ENCODE measurements at regions not wholly inside any gene's neighbourhood (a gene's known extent, or its start where the extent isn't known, plus 50 kb on each side); places are given as distances from the start of the nearest gene placed in this dataset.

- H3K4me1 ChIP-seq (ENCODE audit: insufficient read depth, low read length): no peaks in the 10 kb centered on the region
- H3K27me3 ChIP-seq (ENCODE audit: insufficient read depth, low read length): no peaks in the 10 kb centered on the region
- H3K36me3 ChIP-seq (ENCODE audit: insufficient read depth, low read length): no peaks in the 10 kb centered on the region
These were observed 222.7 kb upstream of the SOX5 start for GRCh38 chr12:24172031-24172772.

DNA sequence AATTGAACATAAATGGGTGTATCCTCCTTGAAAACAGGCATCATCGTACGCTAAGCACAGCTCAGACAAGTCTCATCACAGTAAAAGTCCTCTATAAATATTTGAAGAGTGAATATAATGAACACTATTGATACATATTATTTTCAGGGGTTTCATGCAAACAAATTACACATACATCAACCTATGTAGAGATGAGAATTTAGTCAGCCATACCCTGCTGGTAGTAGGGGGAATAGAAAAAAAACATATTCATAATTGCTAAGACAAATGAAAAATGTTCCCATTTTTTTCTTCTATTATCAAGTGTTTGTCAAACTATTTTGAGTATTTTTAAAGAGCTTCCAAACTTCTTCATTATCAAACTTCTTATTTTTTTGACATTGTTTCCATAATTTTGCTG is 205.6 kb upstream of the SOX5 start:
- no peaks in the 10 kb centered on the region for H3K9me3 ChIP-seq (ENCODE audit: low read length)
- H2AFZ ChIP-seq (ENCODE audit: low read depth, low read length): no peak overlapping the region
- peaks cover 4% of the 10 kb centered on the region for H3K4me1 ChIP-seq (ENCODE audit: insufficient read depth, low read length)
- H3K27me3 ChIP-seq (ENCODE audit: insufficient read depth, low read length): no peaks in the 10 kb centered on the region
- H3K36me3 ChIP-seq (ENCODE audit: insufficient read depth, low read length): no peaks in the 10 kb centered on the region
- no peak overlapping the region for H3K4me3 ChIP-seq (ENCODE audit: low read length)

More at GRCh38 chr12:24172031-24172772, 222.7 kb upstream of the SOX5 start:
- no peak overlapping the region for H2AFZ ChIP-seq (ENCODE audit: low read depth, low read length)
- no peaks in the 10 kb centered on the region for H3K9me3 ChIP-seq (ENCODE audit: low read length)
- no peak overlapping the region for H3K4me3 ChIP-seq (ENCODE audit: low read length)

DNA sequence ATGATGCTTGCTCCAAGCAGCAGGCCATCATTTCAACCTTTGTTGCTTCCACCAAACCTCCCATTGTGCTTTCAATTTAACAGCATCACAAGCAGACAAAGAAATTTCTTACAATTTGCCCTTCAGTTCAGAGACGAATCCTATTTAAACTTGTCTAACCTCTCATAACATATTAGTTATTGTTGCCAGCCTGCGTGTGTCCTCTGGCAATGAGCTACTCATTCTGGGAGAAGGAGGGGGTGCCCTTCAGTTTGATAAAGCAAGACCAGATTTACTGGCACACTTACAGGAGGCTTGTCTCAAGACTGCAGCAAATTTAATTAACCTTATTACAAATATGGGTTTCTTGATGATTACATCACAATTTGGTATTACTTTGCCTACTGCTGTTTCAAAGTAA is 203.6 kb upstream of the SOX5 start:
- peaks cover 4% of the 10 kb centered on the region for H3K4me1 ChIP-seq (ENCODE audit: insufficient read depth, low read length)
- H3K36me3 ChIP-seq (ENCODE audit: insufficient read depth, low read length): no peaks in the 10 kb centered on the region
- H2AFZ ChIP-seq (ENCODE audit: low read depth, low read length): no peak overlapping the region
- H3K27me3 ChIP-seq (ENCODE audit: insufficient read depth, low read length): no peaks in the 10 kb centered on the region
- no peak overlapping the region for H3K4me3 ChIP-seq (ENCODE audit: low read length)
- no peaks in the 10 kb centered on the region for H3K9me3 ChIP-seq (ENCODE audit: low read length)

DNA sequence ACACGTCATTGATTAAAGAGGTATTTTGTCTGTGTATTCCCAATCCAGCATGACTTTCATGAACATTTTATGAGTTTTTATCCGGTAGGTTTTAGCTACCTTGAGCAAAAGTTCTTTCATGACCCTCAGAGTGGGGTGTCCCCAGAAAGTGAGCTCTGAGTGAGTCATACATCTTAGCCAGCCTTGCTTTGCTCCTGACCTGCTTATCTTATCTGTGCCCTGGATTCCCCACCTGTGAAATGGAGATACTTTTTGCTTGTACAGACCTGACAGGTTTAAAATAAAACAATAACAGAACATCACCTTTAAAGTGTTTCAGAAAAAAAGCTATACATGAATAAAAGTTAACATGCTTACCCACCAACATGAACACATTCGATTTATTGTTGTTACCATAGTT is 202.8 kb upstream of the SOX5 start:
- Histone ChIP-seq H2AFZ (ENCODE audit: low read depth, low read length) (no peak overlapping the region), H3K36me3 (ENCODE audit: insufficient read depth, low read length) (no peaks in the 10 kb centered on the region), H3K4me1 (ENCODE audit: insufficient read depth, low read length) (peaks cover 4% of the 10 kb centered on the region), H3K27me3 (ENCODE audit: insufficient read depth, low read length) (no peaks in the 10 kb centered on the region), H3K4me3 (ENCODE audit: low read length) (no peak overlapping the region), H3K9me3 (ENCODE audit: low read length) (no peaks in the 10 kb centered on the region)

DNA sequence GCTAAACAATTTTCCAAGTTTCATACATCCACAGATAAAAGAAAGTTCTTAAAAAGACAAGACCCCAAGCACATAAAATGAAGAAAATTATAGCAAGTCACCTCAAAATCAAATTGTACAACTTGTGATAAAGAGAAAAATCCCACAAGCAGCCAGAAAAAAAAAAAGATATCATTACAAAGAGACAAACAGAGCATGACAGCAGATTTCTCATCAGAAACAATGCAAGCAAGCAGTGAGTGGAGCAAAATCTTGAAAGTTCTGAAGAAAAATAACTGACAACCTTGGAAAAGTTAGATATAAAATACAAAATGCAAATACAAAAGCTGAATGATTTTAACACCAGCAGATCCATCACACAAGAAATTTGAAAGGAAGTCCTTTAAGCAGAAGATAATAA is 194.5 kb upstream of the SOX5 start:
- Histone ChIP-seq H3K4me3 (ENCODE audit: low read length) (no peak overlapping the region), H2AFZ (ENCODE audit: low read depth, low read length) (no peak overlapping the region), H3K27me3 (ENCODE audit: insufficient read depth, low read length) (no peaks in the 10 kb centered on the region), H3K9me3 (ENCODE audit: low read length) (peaks cover 14% of the 10 kb centered on the region), H3K36me3 (ENCODE audit: insufficient read depth, low read length) (no peaks in the 10 kb centered on the region), H3K4me1 (ENCODE audit: insufficient read depth, low read length) (no peaks in the 10 kb centered on the region)

DNA sequence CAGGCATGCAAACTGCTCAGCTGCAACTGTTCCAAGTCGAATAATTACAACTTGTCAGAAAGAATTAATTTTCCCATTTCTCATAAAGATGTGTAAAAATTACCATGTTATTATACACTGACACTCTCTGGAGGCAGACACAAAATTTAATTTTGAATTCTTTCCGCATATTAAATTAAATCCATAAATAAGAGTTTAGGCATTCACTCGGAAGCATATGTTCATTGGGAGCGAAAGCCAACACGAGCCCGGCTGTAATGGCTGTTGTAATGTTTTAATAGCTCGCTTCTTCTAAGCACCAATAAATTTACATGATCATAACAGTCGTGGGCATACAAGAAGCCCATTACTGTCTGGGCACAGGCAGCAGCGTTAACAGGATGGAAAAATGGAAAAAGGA is 189.6 kb upstream of the SOX5 start:
- peaks cover 16% of the 10 kb centered on the region for H3K4me1 ChIP-seq (ENCODE audit: insufficient read depth, low read length)
- no peaks in the 10 kb centered on the region for H3K27me3 ChIP-seq (ENCODE audit: insufficient read depth, low read length)
- H3K36me3 ChIP-seq (ENCODE audit: insufficient read depth, low read length): no peaks in the 10 kb centered on the region
- H2AFZ ChIP-seq (ENCODE audit: low read depth, low read length): no peak overlapping the region
- H3K9me3 ChIP-seq (ENCODE audit: low read length): peaks cover 7% of the 10 kb centered on the region
- no peak overlapping the region for H3K4me3 ChIP-seq (ENCODE audit: low read length)

GRCh38 chr12:24138041-24138440 is 188.6 kb upstream of the SOX5 start:
- H3K36me3 ChIP-seq (ENCODE audit: insufficient read depth, low read length): no peaks in the 10 kb centered on the region
- H3K9me3 ChIP-seq (ENCODE audit: low read length): peaks cover 4% of the 10 kb centered on the region
- H3K4me3 ChIP-seq (ENCODE audit: low read length): no peak overlapping the region
- no peaks in the 10 kb centered on the region for H3K27me3 ChIP-seq (ENCODE audit: insufficient read depth, low read length)
- H3K4me1 ChIP-seq (ENCODE audit: insufficient read depth, low read length): peaks cover 23% of the 10 kb centered on the region
- no peak overlapping the region for H2AFZ ChIP-seq (ENCODE audit: low read depth, low read length)

- no peaks in the 10 kb centered on the region for H3K27me3 ChIP-seq (ENCODE audit: insufficient read depth, low read length)
- H3K4me1 ChIP-seq (ENCODE audit: insufficient read depth, low read length): peaks cover 23% of the 10 kb centered on the region
These were observed 185.8 kb upstream of the SOX5 start for GRCh38 chr12:24135158-24135850.

GRCh38 chr12:24134092-24134491 is 184.6 kb upstream of the SOX5 start:
- Histone ChIP-seq H2AFZ (ENCODE audit: low read depth, low read length) (no peak overlapping the region), H3K4me3 (ENCODE audit: low read length) (no peak overlapping the region), H3K9me3 (ENCODE audit: low read length) (no peaks in the 10 kb centered on the region), H3K4me1 (ENCODE audit: insufficient read depth, low read length) (peaks cover 23% of the 10 kb centered on the region), H3K27me3 (ENCODE audit: insufficient read depth, low read length) (no peaks in the 10 kb centered on the region), H3K36me3 (ENCODE audit: insufficient read depth, low read length) (no peaks in the 10 kb centered on the region)

More at GRCh38 chr12:24135158-24135850, 185.8 kb upstream of the SOX5 start:
- H3K36me3 ChIP-seq (ENCODE audit: insufficient read depth, low read length): no peaks in the 10 kb centered on the region
- no peak overlapping the region for H2AFZ ChIP-seq (ENCODE audit: low read depth, low read length)
- no peaks in the 10 kb centered on the region for H3K9me3 ChIP-seq (ENCODE audit: low read length)
- no peak overlapping the region for H3K4me3 ChIP-seq (ENCODE audit: low read length)

- no peaks in the 10 kb centered on the region for H3K36me3 ChIP-seq (ENCODE audit: insufficient read depth, low read length)
- no peak overlapping the region for H2AFZ ChIP-seq (ENCODE audit: low read depth, low read length)
- H3K4me1 ChIP-seq (ENCODE audit: insufficient read depth, low read length): peaks cover 23% of the 10 kb centered on the region
- no peaks in the 10 kb centered on the region for H3K9me3 ChIP-seq (ENCODE audit: low read length)
- no peak overlapping the region for H3K4me3 ChIP-seq (ENCODE audit: low read length)
- H3K27me3 ChIP-seq (ENCODE audit: insufficient read depth, low read length): no peaks in the 10 kb centered on the region
These were observed 183.9 kb upstream of the SOX5 start for GRCh38 chr12:24133384-24133783.

- Histone ChIP-seq H3K27me3 (ENCODE audit: insufficient read depth, low read length) (no peaks in the 10 kb centered on the region), H3K36me3 (ENCODE audit: insufficient read depth, low read length) (no peaks in the 10 kb centered on the region), H3K9me3 (ENCODE audit: low read length) (no peaks in the 10 kb centered on the region), H3K4me1 (ENCODE audit: insufficient read depth, low read length) (peaks cover 5% of the 10 kb centered on the region), H3K4me3 (ENCODE audit: low read length) (no peak overlapping the region), H2AFZ (ENCODE audit: low read depth, low read length) (no peak overlapping the region)
These were observed 178.7 kb upstream of the SOX5 start for GRCh38 chr12:24127919-24128721.

DNA sequence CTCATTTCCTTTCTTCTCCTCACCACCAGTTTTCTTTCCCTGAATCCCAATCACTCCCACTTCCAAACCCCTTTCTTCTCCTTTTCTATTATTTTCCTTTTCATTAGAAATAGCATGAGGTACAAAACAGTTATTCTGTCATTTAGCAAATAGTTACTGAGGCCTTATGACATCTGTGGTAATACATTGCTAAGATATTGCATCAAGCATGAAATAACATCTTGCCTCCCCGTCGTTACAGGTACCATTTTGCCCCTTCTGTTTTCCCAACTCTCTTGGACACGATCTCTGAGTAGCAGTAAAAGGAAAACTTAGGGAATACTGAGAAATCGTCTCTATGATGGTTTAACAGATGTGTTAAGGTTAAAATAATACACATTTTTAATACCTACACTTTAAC is 175.8 kb upstream of the SOX5 start:
- no peaks in the 10 kb centered on the region for H3K36me3 ChIP-seq (ENCODE audit: insufficient read depth, low read length)
- H3K27me3 ChIP-seq (ENCODE audit: insufficient read depth, low read length): no peaks in the 10 kb centered on the region
- peaks cover 9% of the 10 kb centered on the region for H3K4me1 ChIP-seq (ENCODE audit: insufficient read depth, low read length)
- no peaks in the 10 kb centered on the region for H3K9me3 ChIP-seq (ENCODE audit: low read length)
- no peak overlapping the region for H3K4me3 ChIP-seq (ENCODE audit: low read length)
- no peak overlapping the region for H2AFZ ChIP-seq (ENCODE audit: low read depth, low read length)

DNA sequence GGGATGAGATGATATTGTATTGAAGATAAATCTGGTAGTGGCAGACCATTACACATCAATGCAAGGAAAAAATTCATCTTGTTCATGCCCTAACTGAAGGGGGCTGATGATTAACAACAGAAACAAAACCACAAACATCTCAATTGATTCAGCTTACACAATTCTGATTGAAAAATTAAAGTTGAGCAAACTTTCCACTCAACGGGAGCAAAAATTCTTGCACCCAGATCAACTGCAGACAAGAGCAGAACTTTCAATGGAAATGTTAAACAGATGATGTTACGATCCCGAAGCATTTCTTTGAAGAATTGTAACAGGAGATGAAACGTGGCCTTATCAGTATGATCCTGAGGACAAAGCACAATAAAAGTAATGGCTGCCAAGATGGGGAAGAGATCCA is 172.4 kb upstream of the SOX5 start:
- Histone ChIP-seq H3K4me1 (ENCODE audit: insufficient read depth, low read length) (peaks cover 9% of the 10 kb centered on the region), H3K36me3 (ENCODE audit: insufficient read depth, low read length) (no peaks in the 10 kb centered on the region), H2AFZ (ENCODE audit: low read depth, low read length) (no peak overlapping the region), H3K27me3 (ENCODE audit: insufficient read depth, low read length) (no peaks in the 10 kb centered on the region), H3K9me3 (ENCODE audit: low read length) (no peaks in the 10 kb centered on the region), H3K4me3 (ENCODE audit: low read length) (no peak overlapping the region)
